Suprapubic skin (tissue), 4 donors: ENCODE measurements at regions not wholly inside any gene's neighbourhood (a gene's known extent, or its start where the extent isn't known, plus 50 kb on each side); places are given as distances from the start of the nearest gene placed in this dataset.

Experiments used
- EP300 ChIP-seq: sonication (generic); formaldehyde crosslinking; IDR thresholded peaks from one replicate; pipeline ENCODE4 v1.6.1; 2017; ENCODE audit warnings: antibody characterized with exemption
- POLR2A ChIP-seq, 2 donors: fragments of 450-650 bp; IDR thresholded peaks; one replicate each; pipeline ENCODE4 v1.6.1; 2017; ENCODE audit warnings: antibody characterized with exemption in 2 of 2, mild to moderate bottlenecking in 2 of 2, moderate library complexity in 2 of 2
- POLR2AphosphoS5 ChIP-seq, 3 donors: sonication (generic); formaldehyde crosslinking; IDR thresholded peaks; one replicate each; pipeline ENCODE4 v1.6.1; 2017; ENCODE audit warnings: antibody characterized with exemption in 3 of 3
- TF ChIP-seq, protein P1 (sequence below), 2 donors: fragments of 200-600 bp in 1 of 2; fragments of 450-650 bp in 1 of 2; sonication (generic) in 1 of 2; IDR thresholded peaks; one replicate each; pipeline ENCODE4 v1.5.1; 2016 to 2019; ENCODE audit warnings: antibody characterized with exemption in 2 of 2, mild to moderate bottlenecking in 1 of 2, moderate library complexity in 1 of 2

DNA sequence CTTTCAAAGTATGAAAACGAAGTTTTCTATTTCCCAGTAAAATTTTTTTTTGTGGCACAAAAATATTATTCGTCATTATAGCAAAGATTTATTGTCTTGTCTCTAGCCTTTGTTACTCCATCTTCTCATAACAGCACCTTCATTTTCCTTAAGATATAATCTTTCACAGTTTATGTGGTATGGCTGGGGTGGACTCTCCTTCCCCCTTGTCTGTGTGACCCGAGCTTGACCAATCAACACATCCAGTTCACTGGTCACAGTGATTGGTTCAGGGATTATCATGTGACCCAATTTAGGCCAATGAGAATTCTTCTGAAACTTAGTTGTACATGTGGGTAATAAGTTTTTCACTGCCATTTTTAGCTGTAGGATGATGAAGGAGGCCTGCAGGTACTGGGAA lies 71.2 kb upstream of the DCBLD2 start:
- TF ChIP-seq, protein P1, sequence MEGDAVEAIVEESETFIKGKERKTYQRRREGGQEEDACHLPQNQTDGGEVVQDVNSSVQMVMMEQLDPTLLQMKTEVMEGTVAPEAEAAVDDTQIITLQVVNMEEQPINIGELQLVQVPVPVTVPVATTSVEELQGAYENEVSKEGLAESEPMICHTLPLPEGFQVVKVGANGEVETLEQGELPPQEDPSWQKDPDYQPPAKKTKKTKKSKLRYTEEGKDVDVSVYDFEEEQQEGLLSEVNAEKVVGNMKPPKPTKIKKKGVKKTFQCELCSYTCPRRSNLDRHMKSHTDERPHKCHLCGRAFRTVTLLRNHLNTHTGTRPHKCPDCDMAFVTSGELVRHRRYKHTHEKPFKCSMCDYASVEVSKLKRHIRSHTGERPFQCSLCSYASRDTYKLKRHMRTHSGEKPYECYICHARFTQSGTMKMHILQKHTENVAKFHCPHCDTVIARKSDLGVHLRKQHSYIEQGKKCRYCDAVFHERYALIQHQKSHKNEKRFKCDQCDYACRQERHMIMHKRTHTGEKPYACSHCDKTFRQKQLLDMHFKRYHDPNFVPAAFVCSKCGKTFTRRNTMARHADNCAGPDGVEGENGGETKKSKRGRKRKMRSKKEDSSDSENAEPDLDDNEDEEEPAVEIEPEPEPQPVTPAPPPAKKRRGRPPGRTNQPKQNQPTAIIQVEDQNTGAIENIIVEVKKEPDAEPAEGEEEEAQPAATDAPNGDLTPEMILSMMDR (IDR thresholded peaks at IDR 0.05) = no peak
- TF ChIP-seq POLR2A (IDR thresholded peaks at IDR 0.05) = no peak
- TF ChIP-seq EP300 = no peak
- TF ChIP-seq POLR2AphosphoS5 (IDR thresholded peaks at IDR 0.05) = no peak
